ENCODE measurements at regions not wholly inside any gene's neighbourhood (a gene's known extent, or its start where the extent isn't known, plus 50 kb on each side); places are given as distances from the start of the nearest gene placed in this dataset.
"Not testable (repeated sequence)": the region's sequence is repeated elsewhere in the genome, so short reads cannot be mapped to it uniquely, and the experiment has no call there.

DNA sequence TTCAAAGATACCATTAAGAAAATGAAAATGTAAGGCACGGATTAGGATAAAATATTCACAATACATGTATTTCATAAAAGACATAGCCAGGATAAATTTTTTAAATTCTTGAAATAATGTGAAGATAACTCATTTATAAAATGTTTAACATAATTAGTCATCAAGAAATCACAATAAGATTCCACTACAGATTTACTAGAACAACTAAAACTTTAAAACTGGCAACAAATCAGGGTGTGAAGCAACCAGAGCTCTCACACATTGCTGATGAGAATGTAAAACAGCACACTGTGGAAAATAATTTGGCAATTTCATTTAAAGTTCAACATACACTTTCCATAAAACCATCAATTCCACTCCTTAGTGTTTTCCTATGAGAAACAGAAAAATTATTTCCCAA lies 89.6 kb upstream of the UBE2E3 start:
- H3K9me3 ChIP-seq: no peaks in the 10 kb centered on the region
- no peaks in the 10 kb centered on the region for H3K36me3 ChIP-seq
- intact Hi-C loops (cut with DNase I): no loop called here
- TF ChIP-seq, protein P1, sequence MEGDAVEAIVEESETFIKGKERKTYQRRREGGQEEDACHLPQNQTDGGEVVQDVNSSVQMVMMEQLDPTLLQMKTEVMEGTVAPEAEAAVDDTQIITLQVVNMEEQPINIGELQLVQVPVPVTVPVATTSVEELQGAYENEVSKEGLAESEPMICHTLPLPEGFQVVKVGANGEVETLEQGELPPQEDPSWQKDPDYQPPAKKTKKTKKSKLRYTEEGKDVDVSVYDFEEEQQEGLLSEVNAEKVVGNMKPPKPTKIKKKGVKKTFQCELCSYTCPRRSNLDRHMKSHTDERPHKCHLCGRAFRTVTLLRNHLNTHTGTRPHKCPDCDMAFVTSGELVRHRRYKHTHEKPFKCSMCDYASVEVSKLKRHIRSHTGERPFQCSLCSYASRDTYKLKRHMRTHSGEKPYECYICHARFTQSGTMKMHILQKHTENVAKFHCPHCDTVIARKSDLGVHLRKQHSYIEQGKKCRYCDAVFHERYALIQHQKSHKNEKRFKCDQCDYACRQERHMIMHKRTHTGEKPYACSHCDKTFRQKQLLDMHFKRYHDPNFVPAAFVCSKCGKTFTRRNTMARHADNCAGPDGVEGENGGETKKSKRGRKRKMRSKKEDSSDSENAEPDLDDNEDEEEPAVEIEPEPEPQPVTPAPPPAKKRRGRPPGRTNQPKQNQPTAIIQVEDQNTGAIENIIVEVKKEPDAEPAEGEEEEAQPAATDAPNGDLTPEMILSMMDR (IDR thresholded peaks at IDR 0.05): no peak
- H3K27me3 ChIP-seq: no peaks in the 10 kb centered on the region
- no peak overlapping the region for H3K27ac ChIP-seq
- H3K4me3 ChIP-seq: no peak overlapping the region
- ATAC-seq: no peak
- H3K4me1 ChIP-seq: no peaks in the 10 kb centered on the region
- no peak for DNase-seq

GRCh38 chr2:180882959-180883358 lies 97.4 kb upstream of the UBE2E3 start:
- Histone ChIP-seq H3K4me3 (no peak overlapping the region), H3K27ac (no peak overlapping the region), H3K4me1 (no peaks in the 10 kb centered on the region), H3K27me3 (no peaks in the 10 kb centered on the region), H3K9me3 (no peaks in the 10 kb centered on the region), H3K36me3 (no peaks in the 10 kb centered on the region)
- intact Hi-C loops (cut with DNase I): no loop called here
- no peak for ATAC-seq
- DNase-seq: no peak
- TF ChIP-seq, protein P1 (IDR thresholded peaks at IDR 0.05): no peak

DNA sequence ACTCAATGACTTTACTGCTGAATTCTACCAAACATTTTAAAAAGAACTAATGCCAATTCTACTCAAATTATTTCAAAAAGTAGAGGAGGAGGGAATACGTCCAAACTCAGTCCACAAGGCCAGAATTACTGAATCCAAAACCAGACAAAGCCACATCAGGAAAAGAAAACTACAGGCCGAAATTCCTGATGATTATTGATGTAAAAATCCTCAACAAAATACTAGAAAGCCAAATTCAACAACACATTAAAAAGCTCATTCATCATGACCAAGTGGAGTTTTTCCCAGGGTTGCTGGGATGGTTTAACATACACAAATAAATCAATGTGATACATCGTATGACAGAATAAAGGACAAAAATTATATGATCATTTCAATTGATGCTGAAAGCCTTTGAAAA lies 103.9 kb upstream of the UBE2E3 start:
- Histone ChIP-seq H3K4me1 (no peaks in the 10 kb centered on the region), H3K9me3 (peaks cover 7% of the 10 kb centered on the region), H3K27me3 (no peaks in the 10 kb centered on the region), H3K4me3 (no peak overlapping the region), H3K27ac (no peak overlapping the region), H3K36me3 (no peaks in the 10 kb centered on the region)
- no peak for DNase-seq
- no peak for ATAC-seq
- TF ChIP-seq, protein P1 (IDR thresholded peaks at IDR 0.05): no peak
- intact Hi-C loops (cut with DNase I): no loop called here

- Histone ChIP-seq H3K27me3 (no peaks in the 10 kb centered on the region), H3K4me3 (no peak overlapping the region), H3K27ac (no peak overlapping the region), H3K4me1 (no peaks in the 10 kb centered on the region), H3K9me3 (peaks cover 7% of the 10 kb centered on the region), H3K36me3 (no peaks in the 10 kb centered on the region)
- DNase-seq (no peak), ATAC-seq (no peak)
- intact Hi-C loops (cut with DNase I): no loop called here
- TF ChIP-seq, protein P1 (IDR thresholded peaks at IDR 0.05): no peak
Observed at GRCh38 chr2:180873219-180873618, 107.2 kb upstream of the UBE2E3 start.

- intact Hi-C loops (cut with DNase I); H3K9me3 ChIP-seq; ATAC-seq; H3K27me3 ChIP-seq; H3K4me1 ChIP-seq; H3K4me3 ChIP-seq; DNase-seq; H3K27ac ChIP-seq; H3K36me3 ChIP-seq: not testable (repeated sequence)
Observed at GRCh38 chr2:180872781-180873180, 107.6 kb upstream of the UBE2E3 start.

DNA sequence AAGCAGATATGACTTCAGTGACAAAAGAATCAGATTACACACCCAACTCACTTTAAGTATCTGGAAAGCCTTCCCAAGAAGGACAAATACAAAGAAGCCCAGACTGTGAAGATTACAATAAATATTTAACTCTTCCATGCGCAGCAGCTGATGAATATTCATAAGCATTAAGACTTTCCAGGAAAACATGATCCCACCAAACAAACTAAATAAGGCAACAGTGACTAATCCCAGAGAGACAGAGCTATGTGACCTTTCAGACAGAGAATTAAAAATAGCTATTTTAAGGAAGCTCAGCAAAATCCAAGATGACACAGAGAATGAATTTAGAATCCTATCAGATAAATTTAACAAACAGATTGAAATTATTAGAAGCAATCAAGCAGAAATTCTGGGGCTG lies 108.2 kb upstream of the UBE2E3 start:
- intact Hi-C loops (cut with DNase I): no loop called here
- Histone ChIP-seq H3K4me1 (no peaks in the 10 kb centered on the region), H3K36me3 (no peaks in the 10 kb centered on the region), H3K4me3 (no peak overlapping the region), H3K27me3 (no peaks in the 10 kb centered on the region), H3K27ac (no peak overlapping the region), H3K9me3 (peaks cover 1% of the 10 kb centered on the region)
- ATAC-seq (no peak), DNase-seq (no peak)
- TF ChIP-seq, protein P1 (IDR thresholded peaks at IDR 0.05): no peak
